Ascending aorta (tissue), 2 donors: ENCODE measurements at regions not wholly inside any gene's neighbourhood (a gene's known extent, or its start where the extent isn't known, plus 50 kb on each side); places are given as distances from the start of the nearest gene placed in this dataset.

Source experiments
- DNase-seq, 2 donors: peaks; one replicate each; pipeline ENCODE4 v3.0.0-alpha.2; 2019; ENCODE audit warnings: low spot score in 2 of 2
- H3K27ac ChIP-seq, 2 donors: fragments of 200-600 bp; sonication (generic); one replicate each; pipeline ENCODE4 v1.5.1; 2016 to 2017; ENCODE audit warnings: mild to moderate bottlenecking in 1 of 2
- H3K27me3 ChIP-seq: fragments of 200-600 bp; sonication (generic); one replicate; pipeline ENCODE4 v1.5.1; 2017
- H3K36me3 ChIP-seq, 2 donors: fragments of 200-600 bp; sonication (generic); one replicate each; pipeline ENCODE4 v1.5.1; 2016
- H3K4me1 ChIP-seq, 2 donors: fragments of 200-600 bp; sonication (generic); one replicate each; pipeline ENCODE4 v1.5.1; 2016 to 2017; ENCODE audit warnings: mild to moderate bottlenecking in 1 of 2
- H3K4me3 ChIP-seq, 2 donors: fragments of 200-600 bp; sonication (generic); one replicate each; pipeline ENCODE4 v1.5.1; 2016 to 2017; ENCODE audit warnings: mild to moderate bottlenecking in 1 of 2
- H3K9me3 ChIP-seq, 2 donors: fragments of 200-600 bp; sonication (generic); one replicate each; pipeline ENCODE4 v1.5.1; 2016
- intact Hi-C: fragments of 100-400 bp; cut with DNase I; formaldehyde crosslinking; loops from one replicate; pipeline ENCODE4 v1.15.1; 2023
- TF ChIP-seq, protein P1 (sequence below), 3 experiments: fragments of 200-600 bp in 2 of 3; fragments of 450-650 bp in 1 of 3; sonication (generic) in 2 of 3; IDR thresholded peaks; one replicate each; pipeline ENCODE4 v1.5.1; 2016 to 2019; ENCODE audit warnings: antibody characterized with exemption in 3 of 3, mild to moderate bottlenecking in 1 of 3, moderate library complexity in 1 of 3

DNA sequence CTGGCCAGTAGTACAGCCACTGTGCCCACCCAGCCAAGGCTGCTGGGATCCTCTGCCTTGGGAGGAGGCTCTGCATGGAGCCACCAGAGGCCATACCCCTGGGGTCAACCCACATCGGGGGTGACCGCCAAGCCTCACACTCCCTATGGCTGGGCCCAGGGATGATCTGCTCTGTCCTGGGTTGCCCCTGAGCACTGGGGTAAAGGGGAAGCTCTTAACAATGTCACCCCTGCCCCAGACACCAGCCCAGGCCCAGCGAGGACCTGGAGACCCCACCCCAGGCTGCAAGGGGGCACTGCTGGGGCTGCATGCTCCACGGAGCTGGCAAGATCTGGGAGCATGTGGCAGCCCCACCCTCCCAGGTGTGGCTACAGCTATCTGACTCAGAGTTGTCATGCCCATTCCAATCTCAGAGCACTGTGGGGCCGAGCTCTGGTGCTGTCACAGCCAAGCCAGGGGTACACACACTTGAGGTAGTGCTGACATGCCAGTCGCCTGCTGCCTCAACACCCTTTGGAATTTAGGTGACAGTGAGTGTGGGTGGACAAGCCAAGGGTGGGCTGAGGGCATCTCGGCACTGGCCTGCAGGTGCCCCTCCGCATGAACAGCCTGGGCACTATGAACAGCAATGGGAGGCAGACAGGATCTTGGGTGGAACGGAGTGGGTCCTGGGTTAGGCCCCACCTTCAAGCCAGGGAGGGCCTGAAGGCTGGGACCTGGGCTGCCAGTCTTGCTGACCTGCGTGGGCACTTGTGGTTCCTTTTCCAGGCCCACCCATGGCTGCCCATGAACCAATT lies 427.7 kb downstream of the LRRIQ3 start:
- Histone ChIP-seq H3K9me3 (no peaks in the 10 kb centered on the region), H3K36me3 (no peaks in the 10 kb centered on the region), H3K27me3 (no peaks in the 10 kb centered on the region), H3K4me3 (no peak overlapping the region), H3K4me1 (no peaks in the 10 kb centered on the region), H3K27ac (no peak overlapping the region)
- TF ChIP-seq, protein P1, sequence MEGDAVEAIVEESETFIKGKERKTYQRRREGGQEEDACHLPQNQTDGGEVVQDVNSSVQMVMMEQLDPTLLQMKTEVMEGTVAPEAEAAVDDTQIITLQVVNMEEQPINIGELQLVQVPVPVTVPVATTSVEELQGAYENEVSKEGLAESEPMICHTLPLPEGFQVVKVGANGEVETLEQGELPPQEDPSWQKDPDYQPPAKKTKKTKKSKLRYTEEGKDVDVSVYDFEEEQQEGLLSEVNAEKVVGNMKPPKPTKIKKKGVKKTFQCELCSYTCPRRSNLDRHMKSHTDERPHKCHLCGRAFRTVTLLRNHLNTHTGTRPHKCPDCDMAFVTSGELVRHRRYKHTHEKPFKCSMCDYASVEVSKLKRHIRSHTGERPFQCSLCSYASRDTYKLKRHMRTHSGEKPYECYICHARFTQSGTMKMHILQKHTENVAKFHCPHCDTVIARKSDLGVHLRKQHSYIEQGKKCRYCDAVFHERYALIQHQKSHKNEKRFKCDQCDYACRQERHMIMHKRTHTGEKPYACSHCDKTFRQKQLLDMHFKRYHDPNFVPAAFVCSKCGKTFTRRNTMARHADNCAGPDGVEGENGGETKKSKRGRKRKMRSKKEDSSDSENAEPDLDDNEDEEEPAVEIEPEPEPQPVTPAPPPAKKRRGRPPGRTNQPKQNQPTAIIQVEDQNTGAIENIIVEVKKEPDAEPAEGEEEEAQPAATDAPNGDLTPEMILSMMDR (IDR thresholded peaks at IDR 0.05) = no peak
- no peak for DNase-seq
- intact Hi-C loops = no loop called here

DNA sequence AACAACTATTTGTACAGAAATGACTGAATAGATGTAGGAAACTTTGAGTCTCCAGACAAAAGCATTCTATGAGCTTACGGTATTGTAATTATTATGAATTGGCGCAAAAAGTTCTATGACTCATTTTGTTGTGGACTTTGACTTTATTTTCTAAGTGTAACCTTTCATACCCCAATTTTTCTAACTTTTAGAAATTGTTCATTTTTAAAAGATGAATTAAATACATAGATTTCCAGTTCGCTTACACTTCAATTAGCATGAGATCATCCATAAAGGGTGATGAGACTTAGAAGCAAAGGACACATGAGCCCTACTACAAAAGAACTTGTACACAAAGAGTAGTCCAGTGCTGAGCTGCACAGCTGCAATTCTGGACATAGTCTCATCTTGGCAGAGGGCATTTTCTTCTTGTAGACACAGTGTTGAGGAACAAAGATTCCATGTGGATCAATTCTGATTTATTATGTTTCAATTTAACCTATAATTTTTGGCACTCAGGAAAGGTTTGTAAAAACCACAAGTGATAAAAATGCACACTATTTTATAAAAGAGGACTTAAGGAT lies 431.1 kb downstream of the LRRIQ3 start:
- Histone ChIP-seq H3K9me3 (no peaks in the 10 kb centered on the region), H3K4me1 (no peaks in the 10 kb centered on the region), H3K27me3 (no peaks in the 10 kb centered on the region), H3K36me3 (no peaks in the 10 kb centered on the region), H3K27ac (no peak overlapping the region), H3K4me3 (no peak overlapping the region)
- TF ChIP-seq, protein P1 (IDR thresholded peaks at IDR 0.05) = no peak
- DNase-seq = no peak
- intact Hi-C loops = no loop called here

DNA sequence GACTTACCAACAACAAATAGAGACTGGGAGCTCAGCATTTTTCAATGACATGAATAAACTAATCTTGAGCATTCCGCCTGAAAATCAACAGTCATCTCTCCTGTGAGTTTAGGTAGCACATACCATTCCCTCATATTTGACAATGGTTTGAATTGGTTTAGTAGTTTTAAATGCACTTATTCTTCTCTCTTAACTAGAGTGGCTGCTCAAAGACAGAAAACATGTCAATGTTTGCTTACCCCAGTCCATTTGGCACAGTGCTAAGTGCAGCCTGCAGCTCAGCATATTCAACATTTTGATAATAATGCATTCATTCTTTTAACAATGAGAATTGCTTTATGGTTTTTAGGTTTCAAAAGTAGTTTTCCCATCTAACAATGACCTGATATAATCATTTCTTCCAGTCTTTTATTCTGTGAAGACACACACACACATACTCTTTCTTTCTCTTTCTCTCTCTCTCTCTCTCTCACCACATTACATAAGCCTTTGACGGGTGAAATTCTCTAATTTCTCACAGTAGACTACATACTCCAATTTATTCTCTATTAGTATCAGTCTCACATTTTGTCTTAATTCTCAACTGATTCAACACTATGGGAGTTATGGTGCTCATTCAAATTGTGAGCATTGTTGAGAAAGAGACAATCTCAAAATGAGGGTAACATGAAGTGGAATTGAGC lies 432.3 kb downstream of the LRRIQ3 start:
- Histone ChIP-seq H3K4me3 (no peak overlapping the region), H3K27ac (no peak overlapping the region), H3K4me1 (no peaks in the 10 kb centered on the region), H3K36me3 (no peaks in the 10 kb centered on the region), H3K27me3 (no peaks in the 10 kb centered on the region), H3K9me3 (no peaks in the 10 kb centered on the region)
- intact Hi-C loops = no loop called here
- TF ChIP-seq, protein P1 (IDR thresholded peaks at IDR 0.05) = no peak
- no peak for DNase-seq

DNA sequence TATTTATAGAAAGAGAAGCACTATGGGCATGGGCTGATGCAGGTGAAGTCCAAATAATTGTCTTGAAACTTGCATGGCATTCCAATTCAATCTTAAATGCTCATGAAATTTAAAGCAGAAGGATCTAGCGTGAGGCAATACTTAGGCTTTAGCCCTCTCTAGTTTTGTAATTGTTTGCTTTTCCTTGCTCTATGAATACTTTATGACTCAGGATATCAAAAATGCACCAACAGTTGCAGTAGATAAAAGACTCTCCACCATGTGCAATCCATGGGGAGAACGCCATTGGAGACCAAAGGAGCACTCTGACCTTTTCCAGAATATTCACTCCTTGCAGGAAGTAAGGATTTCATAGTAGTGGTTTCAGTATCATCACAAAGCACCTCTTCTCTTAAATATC lies 436.4 kb downstream of the LRRIQ3 start:
- DNase-seq = no peak
- Histone ChIP-seq H3K4me1 (no peaks in the 10 kb centered on the region), H3K9me3 (no peaks in the 10 kb centered on the region), H3K27me3 (no peaks in the 10 kb centered on the region), H3K4me3 (no peak overlapping the region), H3K36me3 (no peaks in the 10 kb centered on the region), H3K27ac (no peak overlapping the region)
- intact Hi-C loops = no loop called here
- TF ChIP-seq, protein P1 (IDR thresholded peaks at IDR 0.05) = no peak

DNA sequence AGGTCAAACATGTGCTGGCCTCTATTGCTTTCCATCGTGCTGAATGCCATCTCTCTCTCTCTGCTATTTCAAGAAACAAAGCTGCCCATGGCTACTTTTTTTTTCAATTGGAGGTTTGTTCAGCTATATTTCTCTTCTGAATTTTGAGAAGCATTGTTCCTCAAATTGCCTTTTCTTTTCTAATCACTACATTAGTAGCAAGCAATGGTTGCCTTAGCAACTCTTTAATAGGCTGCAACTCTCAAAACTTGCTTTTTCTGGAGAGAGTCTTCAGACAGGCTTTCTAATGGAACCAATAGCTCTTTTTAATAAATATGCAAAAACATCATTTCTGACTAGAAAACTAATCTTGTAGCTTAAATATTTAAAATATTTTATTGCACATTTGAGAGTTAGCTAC lies 439.0 kb downstream of the LRRIQ3 start:
- H3K27ac ChIP-seq = no peak overlapping the region
- H3K4me1 ChIP-seq = no peaks in the 10 kb centered on the region
- no peaks in the 10 kb centered on the region for H3K36me3 ChIP-seq
- TF ChIP-seq, protein P1 (IDR thresholded peaks at IDR 0.05) = no peak
- H3K27me3 ChIP-seq = no peaks in the 10 kb centered on the region
- intact Hi-C loops = no loop called here
- no peak for DNase-seq
- H3K9me3 ChIP-seq = no peaks in the 10 kb centered on the region
- H3K4me3 ChIP-seq = no peak overlapping the region
